GM12878 (cell line): ENCODE measurements at regions not wholly inside any gene's neighbourhood (a gene's known extent, or its start where the extent isn't known, plus 50 kb on each side); places are given as distances from the start of the nearest gene placed in this dataset.
"Not testable (repeated sequence)": the region's sequence is repeated elsewhere in the genome, so short reads cannot be mapped to it uniquely, and the experiment has no call there.

ENCODE experiments used
- ATAC-seq: fragments of 200-7000 bp; cut with Tn5 transposase; 3 replicates; pipeline ENCODE4 v1.9.1; 2020; ENCODE audit warnings: mild to moderate bottlenecking, moderate library complexity
- BruUV-seq: library from RNA; stranded (reverse); fragments of 400-500 nt; replicated peaks from 2 replicates; lab custom pipeline; 2021; lab: Mats Ljungman, UMichigan
- CTCF ChIA-PET: fragments of 300-600 bp; sonication (Branson Sonifier 250); formaldehyde crosslinking; extraction: SDS; loops from one replicate; lab custom pipeline; 2021; ENCODE audit warnings: inconsistent platforms; lab: Yijun Ruan, JAX
- POLR2A ChIA-PET: fragments of 350-600 bp; formaldehyde crosslinking; extraction: SDS; loops from one replicate; lab custom pipeline; 2021; ENCODE audit warnings: inconsistent platforms; lab: Charles Lee
- RAD21 ChIA-PET: fragments of 300-600 bp; sonication (Branson Sonifier 250); formaldehyde crosslinking; loops from one replicate; lab custom pipeline; 2023; ENCODE audit warnings: antibody characterized with exemption; ENCODE audit not compliant: unreplicated experiment; lab: Charles Lee
- SMC1A ChIA-PET: fragments of 300-600 bp; sonication (Branson Sonifier 250); formaldehyde crosslinking; loops from one replicate; lab custom pipeline; 2023; ENCODE audit not compliant: unreplicated experiment, uncharacterized antibody; lab: Charles Lee
- DNase-seq: peaks from one replicate; pipeline ENCODE4 v3.0.0-alpha.2; 2011; ENCODE audit warnings: low read depth, low spot score
- FAIRE-seq: peaks from 3 replicates; lab custom pipeline; 2011; peaks lifted over from hg19 to GRCh38; lab: Jason Lieb, UNC
- H2AFZ ChIP-seq: 2 replicates; pipeline ENCODE4 v1.6.0; 2011; ENCODE audit warnings: low read depth, low read length, control low read depth; ENCODE audit not compliant: control insufficient read depth
- H3K27ac ChIP-seq: 2 replicates; pipeline ENCODE4 v1.5.1; 2011; ENCODE audit warnings: control low read depth; ENCODE audit not compliant: control insufficient read depth, insufficient read depth
- H3K27me3 ChIP-seq, 2 experiments: replicated peaks in 1 of 2; 2 replicates each; pipeline versions ENCODE4 v1.6.0 to v1.6.1; 2011; ENCODE audit warnings: low read length in 1 of 2; ENCODE audit not compliant: control insufficient read depth in 2 of 2, insufficient read depth in 2 of 2
- H3K36me3 ChIP-seq, 2 experiments: 2 replicates each; pipeline ENCODE4 v1.5.1; 2011; ENCODE audit warnings: low read length in 1 of 2; ENCODE audit not compliant: control insufficient read depth in 2 of 2, insufficient read depth in 2 of 2
- H3K4me1 ChIP-seq: 2 replicates; pipeline ENCODE4 v1.6.1; 2011; ENCODE audit warnings: mild to moderate bottlenecking, low read length, moderate library complexity, mixed read lengths; ENCODE audit not compliant: control insufficient read depth, insufficient read depth
- H3K4me2 ChIP-seq: 2 replicates; pipeline ENCODE4 v1.6.0; 2011; ENCODE audit warnings: control low read depth; ENCODE audit not compliant: control insufficient read depth, insufficient read depth
- H3K4me3 ChIP-seq: fragments of 200-600 bp; sonication (generic); 2 replicates; pipeline ENCODE4 v1.5.1; 2016
- H3K79me2 ChIP-seq: 2 replicates; pipeline ENCODE4 v1.6.0; 2011; ENCODE audit warnings: low read length; ENCODE audit not compliant: control insufficient read depth, insufficient read depth
- H3K9ac ChIP-seq: 2 replicates; pipeline ENCODE4 v1.8.0; 2011; ENCODE audit warnings: low read length, control low read depth, mixed read lengths; ENCODE audit not compliant: control insufficient read depth, insufficient read depth
- H3K9me3 ChIP-seq: replicated peaks from 3 replicates; pipeline ENCODE4 v1.5.1; 2011; ENCODE audit warnings: mild to moderate bottlenecking, low read length; ENCODE audit not compliant: control insufficient read depth, insufficient read depth
- H4K20me1 ChIP-seq: 2 replicates; pipeline ENCODE4 v1.6.0; 2011; ENCODE audit not compliant: control insufficient read depth, insufficient read depth
- HDGF ChIP-seq: fragments of 450-650 bp; IDR thresholded peaks from 2 replicates; pipeline ENCODE4 v1.6.1; 2016; ENCODE audit warnings: antibody characterized with exemption
- IKZF1 ChIP-seq: fragments of 450-650 bp; conservative IDR thresholded peaks from 2 replicates; pipeline ENCODE4 v1.6.1; 2017; ENCODE audit warnings: antibody characterized with exemption, mild to moderate bottlenecking
- JUNB ChIP-seq: IDR thresholded peaks from 2 replicates; pipeline ENCODE4 v1.6.1; 2016; ENCODE audit warnings: antibody characterized with exemption, mild to moderate bottlenecking
- KAT2A ChIP-seq: conservative IDR thresholded peaks from 2 replicates; pipeline ENCODE4 v1.6.1; 2011; ENCODE audit warnings: low read depth, low read length; ENCODE audit not compliant: control insufficient read depth
- MEF2A ChIP-seq: IDR thresholded peaks from 2 replicates; pipeline ENCODE4 v1.6.1; 2011; ENCODE audit warnings: low read depth, mild to moderate bottlenecking, low read length, moderate library complexity; ENCODE audit not compliant: insufficient read depth
- NBN ChIP-seq: fragments of 450-650 bp; IDR thresholded peaks from 2 replicates; pipeline ENCODE4 v1.6.1; 2016
- NFXL1 ChIP-seq: fragments of 450-650 bp; IDR thresholded peaks from 2 replicates; pipeline ENCODE4 v1.6.1; 2017; ENCODE audit warnings: antibody characterized with exemption, mild to moderate bottlenecking, borderline replicate concordance
- RAD51 ChIP-seq: fragments of 450-650 bp; IDR thresholded peaks from 2 replicates; pipeline ENCODE4 v1.6.1; 2016; ENCODE audit warnings: moderate library complexity, mild to moderate bottlenecking, inconsistent platforms
- RB1 ChIP-seq: fragments of 450-650 bp; formaldehyde crosslinking; IDR thresholded peaks from 2 replicates; pipeline ENCODE4 v1.6.1; 2017; ENCODE audit warnings: mild to moderate bottlenecking, borderline replicate concordance
- TBL1XR1 ChIP-seq: IDR thresholded peaks from 2 replicates; pipeline ENCODE4 v1.6.1; 2012; ENCODE audit warnings: low read depth, low read length, improper control_type of control experiment
- ZNF384 ChIP-seq: IDR thresholded peaks from 2 replicates; pipeline ENCODE4 v1.6.1; 2012; ENCODE audit warnings: low read depth, mild to moderate bottlenecking, low read length, improper control_type of control experiment, borderline replicate concordance
- WGBS: methylation state at CpG from one replicate; pipeline ENCODE4 v1.1.6; 2016; ENCODE audit warnings: low lambda C conversion rate; ENCODE audit not compliant: insufficient replicate concordance, insufficient coverage; ENCODE audit errors: missing lambda C conversion rate; 5-methylcytosine and 5-hydroxymethylcytosine counted together
- in situ Hi-C: fragments of 300-500 bp; cut with MboI; formaldehyde crosslinking; loops from 9 replicates; pipeline ENCODE4 v1.14.3; 2018; ENCODE audit warnings: mixed read lengths
- intact Hi-C: fragments of 100-400 bp; cut with micrococcal nuclease; formaldehyde crosslinking; loops from one replicate; pipeline ENCODE4 v1.14.2; 2022; ENCODE audit not compliant: unreplicated experiment
- TF ChIP-seq, protein P1 (sequence below): fragments of 450-650 bp; IDR thresholded peaks from 2 replicates; pipeline ENCODE4 v1.6.1; 2018; ENCODE audit warnings: mild to moderate bottlenecking, low read depth, moderate library complexity; ENCODE audit not compliant: partially characterized antibody
- TF ChIP-seq, protein P2 (sequence below): IDR thresholded peaks from 2 replicates; pipeline ENCODE4 v1.6.1; 2011; ENCODE audit warnings: low read depth, low read length, improper control_type of control experiment, borderline replicate concordance

DNA sequence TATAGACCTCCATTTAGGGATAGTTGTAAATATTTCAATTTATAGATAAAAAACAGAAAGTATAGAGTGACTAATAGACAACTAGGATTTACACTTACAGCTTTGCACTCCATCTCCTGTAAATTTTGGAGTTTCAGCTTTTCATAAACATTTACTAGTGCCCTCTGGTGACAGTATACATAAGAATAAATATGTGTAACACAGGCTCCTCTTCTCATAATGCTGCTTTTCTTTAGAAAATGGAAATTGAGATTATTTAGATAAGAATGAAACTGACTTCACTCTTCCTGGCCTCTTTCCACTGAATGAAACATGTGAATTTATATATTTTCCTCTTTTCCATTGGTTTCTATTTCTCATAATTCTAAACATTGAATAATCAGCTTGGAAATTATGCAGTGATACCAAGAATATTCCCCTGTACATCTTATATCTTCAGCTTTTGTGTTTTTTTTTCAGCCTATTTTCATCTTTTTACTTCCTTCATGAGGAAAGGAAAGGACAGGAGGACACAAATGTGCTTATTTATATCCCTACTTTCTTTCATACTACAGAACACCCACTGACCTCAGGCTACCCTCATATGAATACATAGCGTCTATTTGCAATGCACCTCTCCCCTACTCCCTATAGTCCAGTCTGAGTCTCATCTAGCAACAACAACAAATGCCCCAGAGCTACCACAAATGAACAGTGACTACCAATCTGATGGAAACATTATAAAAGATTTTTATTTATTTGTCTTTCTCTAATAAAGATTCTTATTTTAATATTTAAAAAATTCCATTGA is 103.1 kb upstream of the CCDC39 start:
- Histone ChIP-seq H3K79me2 (no peaks in the 10 kb centered on the region), H2AFZ (no peak overlapping the region), H3K4me2 (no peak overlapping the region), H4K20me1 (no peaks in the 10 kb centered on the region), H3K36me3 (no peaks in the 10 kb centered on the region), H3K4me3 (no peak overlapping the region), H3K27me3 (no peaks in the 10 kb centered on the region), H3K9me3 (no peaks in the 10 kb centered on the region), H3K4me1 (no peaks in the 10 kb centered on the region), H3K27ac (no peak overlapping the region), H3K9ac (no peak overlapping the region)
- SMC1A ChIA-PET: no interaction called here
- CTCF ChIA-PET: interaction anchor here (0.6 to 2.2 kb wide), 9 partner anchors 11 to 1034 kb away, joined by 3 to 5 read pairs (median 4); partner anchors contain the start of gene CCDC39
- no peak for FAIRE-seq
- no TSS peak for BruUV-seq
- POLR2A ChIA-PET: no interaction called here
- WGBS: 35% methylated on average over 1 of the region's 1 CpG
- in situ Hi-C loops (no loop called here), intact Hi-C loops (no loop called here)
- no peak for ATAC-seq
- TF ChIP-seq NFXL1 (no peak), HDGF (no peak), TBL1XR1 (no peak), MEF2A (no peak), NBN (no peak), IKZF1 (no peak), KAT2A (no peak), ZNF384 (no peak), JUNB (no peak), RB1 (no peak), RAD51 (no peak)
- TF ChIP-seq, protein P1, sequence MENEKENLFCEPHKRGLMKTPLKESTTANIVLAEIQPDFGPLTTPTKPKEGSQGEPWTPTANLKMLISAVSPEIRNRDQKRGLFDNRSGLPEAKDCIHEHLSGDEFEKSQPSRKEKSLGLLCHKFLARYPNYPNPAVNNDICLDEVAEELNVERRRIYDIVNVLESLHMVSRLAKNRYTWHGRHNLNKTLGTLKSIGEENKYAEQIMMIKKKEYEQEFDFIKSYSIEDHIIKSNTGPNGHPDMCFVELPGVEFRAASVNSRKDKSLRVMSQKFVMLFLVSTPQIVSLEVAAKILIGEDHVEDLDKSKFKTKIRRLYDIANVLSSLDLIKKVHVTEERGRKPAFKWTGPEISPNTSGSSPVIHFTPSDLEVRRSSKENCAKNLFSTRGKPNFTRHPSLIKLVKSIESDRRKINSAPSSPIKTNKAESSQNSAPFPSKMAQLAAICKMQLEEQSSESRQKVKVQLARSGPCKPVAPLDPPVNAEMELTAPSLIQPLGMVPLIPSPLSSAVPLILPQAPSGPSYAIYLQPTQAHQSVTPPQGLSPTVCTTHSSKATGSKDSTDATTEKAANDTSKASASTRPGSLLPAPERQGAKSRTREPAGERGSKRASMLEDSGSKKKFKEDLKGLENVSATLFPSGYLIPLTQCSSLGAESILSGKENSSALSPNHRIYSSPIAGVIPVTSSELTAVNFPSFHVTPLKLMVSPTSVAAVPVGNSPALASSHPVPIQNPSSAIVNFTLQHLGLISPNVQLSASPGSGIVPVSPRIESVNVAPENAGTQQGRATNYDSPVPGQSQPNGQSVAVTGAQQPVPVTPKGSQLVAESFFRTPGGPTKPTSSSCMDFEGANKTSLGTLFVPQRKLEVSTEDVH: no peak
- TF ChIP-seq, protein P2, sequence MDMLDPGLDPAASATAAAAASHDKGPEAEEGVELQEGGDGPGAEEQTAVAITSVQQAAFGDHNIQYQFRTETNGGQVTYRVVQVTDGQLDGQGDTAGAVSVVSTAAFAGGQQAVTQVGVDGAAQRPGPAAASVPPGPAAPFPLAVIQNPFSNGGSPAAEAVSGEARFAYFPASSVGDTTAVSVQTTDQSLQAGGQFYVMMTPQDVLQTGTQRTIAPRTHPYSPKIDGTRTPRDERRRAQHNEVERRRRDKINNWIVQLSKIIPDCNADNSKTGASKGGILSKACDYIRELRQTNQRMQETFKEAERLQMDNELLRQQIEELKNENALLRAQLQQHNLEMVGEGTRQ: no peak
- RAD21 ChIA-PET: no interaction called here
- no peak for DNase-seq

DNA sequence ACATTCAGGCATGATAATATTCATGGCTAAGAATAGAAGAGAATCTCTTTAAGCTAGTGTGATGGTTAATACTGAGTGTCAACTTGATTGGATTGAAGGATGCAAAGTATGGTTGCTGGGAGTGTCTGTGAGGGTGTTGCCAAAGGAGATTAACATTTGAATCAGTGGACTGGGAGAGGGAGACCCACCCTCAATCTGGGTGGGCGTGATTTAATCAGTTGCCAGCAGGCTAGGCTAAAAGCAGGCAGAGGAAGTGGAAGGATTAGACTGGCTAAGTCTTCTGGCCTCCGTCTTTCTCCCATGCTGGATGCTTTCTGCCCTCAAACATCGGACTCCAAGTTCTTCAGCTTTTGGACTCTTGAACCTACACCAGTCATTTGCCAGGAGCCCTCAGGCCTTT is 106.9 kb upstream of the CCDC39 start:
- H2AFZ ChIP-seq, H3K9me3 ChIP-seq, RAD21 ChIA-PET, H3K4me1 ChIP-seq, POLR2A ChIA-PET, H3K4me3 ChIP-seq, H3K36me3 ChIP-seq, SMC1A ChIA-PET, H3K9ac ChIP-seq, H3K27me3 ChIP-seq, FAIRE-seq, H4K20me1 ChIP-seq, BruUV-seq, H3K79me2 ChIP-seq, intact Hi-C loops, in situ Hi-C loops, H3K4me2 ChIP-seq, DNase-seq, ATAC-seq, H3K27ac ChIP-seq: not testable (repeated sequence)
- 21% methylated on average over 3 of the region's 3 CpGs for WGBS
- CTCF ChIA-PET: interaction anchor here (0.6 kb wide), 1 partner anchor 102 kb away, joined by 3 read pairs; no protein-coding TSS in a partner anchor
